Medulla oblongata (tissue), 1 donor: ENCODE measurements at regions not wholly inside any gene's neighbourhood (a gene's known extent, or its start where the extent isn't known, plus 50 kb on each side); places are given as distances from the start of the nearest gene placed in this dataset.
"Not testable (repeated sequence)": the region's sequence is repeated elsewhere in the genome, so short reads cannot be mapped to it uniquely, and the experiment has no call there.

Experiments
- DNase-seq: peaks from one replicate; pipeline ENCODE4 v3.0.0-alpha.2; 2015; ENCODE audit errors: extremely low spot score

- DNase-seq: not testable (repeated sequence)
Measured at GRCh38 chr10:47711428-47711827, 52.0 kb downstream of the SYT15B start.

GRCh38 chr10:47710443-47710842, 52.9 kb downstream of the SYT15B start:
- not testable (repeated sequence) for DNase-seq

GRCh38 chr10:47705698-47706414, 57.5 kb downstream of the SYT15B start:
- peak; percentile 5 for DNase-seq

- DNase-seq: not testable (repeated sequence)
Measured at GRCh38 chr10:47701285-47701684, 62.1 kb downstream of the SYT15B start.

GRCh38 chr10:47699854-47700253, 63.5 kb downstream of the SYT15B start:
- not testable (repeated sequence) for DNase-seq

- DNase-seq: not testable (repeated sequence)
Measured at GRCh38 chr10:47696170-47696569, 67.2 kb downstream of the SYT15B start.

- DNase-seq: not testable (repeated sequence)
Measured at GRCh38 chr10:47695149-47695548, 68.2 kb downstream of the SYT15B start.

GRCh38 chr10:47690304-47690703, 73.1 kb downstream of the SYT15B start:
- not testable (repeated sequence) for DNase-seq

GRCh38 chr10:47683826-47684475, 79.4 kb downstream of the SYT15B start:
- DNase-seq: not testable (repeated sequence)

GRCh38 chr10:47681638-47681990, 81.8 kb downstream of the SYT15B start:
- not testable (repeated sequence) for DNase-seq

GRCh38 chr10:47680848-47681637, 82.3 kb downstream of the SYT15B start:
- DNase-seq: not testable (repeated sequence)

GRCh38 chr10:47676102-47676501, 87.3 kb downstream of the SYT15B start:
- DNase-seq: not testable (repeated sequence)

GRCh38 chr10:47675577-47675976, 87.8 kb downstream of the SYT15B start:
- not testable (repeated sequence) for DNase-seq

- DNase-seq: not testable (repeated sequence)
Measured at GRCh38 chr10:47673128-47673527, 90.3 kb downstream of the SYT15B start.

GRCh38 chr10:47670857-47671256, 92.5 kb downstream of the SYT15B start:
- not testable (repeated sequence) for DNase-seq

- not testable (repeated sequence) for DNase-seq
Measured at GRCh38 chr10:47661955-47662577, 101.3 kb downstream of the SYT15B start.

GRCh38 chr10:47656732-47657131, 106.7 kb downstream of the SYT15B start:
- not testable (repeated sequence) for DNase-seq

- not testable (repeated sequence) for DNase-seq
Measured at GRCh38 chr10:47654161-47654560, 109.2 kb downstream of the SYT15B start.

GRCh38 chr10:47648594-47648993, 114.8 kb downstream of the SYT15B start:
- DNase-seq: not testable (repeated sequence)

- not testable (repeated sequence) for DNase-seq
Measured at GRCh38 chr10:47647523-47648101, 115.8 kb downstream of the SYT15B start.

- DNase-seq: not testable (repeated sequence)
Measured at GRCh38 chr10:47646686-47647273, 116.6 kb downstream of the SYT15B start.
